Left lung (tissue), 4 donors: ENCODE measurements at regions not wholly inside any gene's neighbourhood (a gene's known extent, or its start where the extent isn't known, plus 50 kb on each side); places are given as distances from the start of the nearest gene placed in this dataset.
A peak's percentile ranks its signal among the peaks of the same experiment; 100 is the strongest.

ENCODE experiments used
- ATAC-seq: fragments of 200-7000 bp; cut with Tn5 transposase; one replicate; pipeline ENCODE4 v1.9.1; 2020; ENCODE audit warnings: moderate library complexity
- DNase-seq, 4 donors: peaks; one replicate each; pipeline ENCODE4 v3.0.0-alpha.2; 2013 to 2020
- H3K27ac ChIP-seq, 2 donors: fragments of 200-600 bp; sonication (generic) in 1 of 2; one replicate each; pipeline versions ENCODE4 v1.5.0 to v1.8.0; 2020 to 2021
- H3K27me3 ChIP-seq, 2 donors: fragments of 200-600 bp; sonication (generic) in 1 of 2; one replicate each; pipeline versions ENCODE4 v1.5.0 to v1.8.0; 2020 to 2021
- H3K36me3 ChIP-seq, 2 donors: fragments of 200-600 bp; sonication (generic) in 1 of 2; one replicate each; pipeline versions ENCODE4 v1.5.0 to v1.8.0; 2020 to 2021
- H3K4me1 ChIP-seq, 2 donors: fragments of 200-600 bp; one replicate each; pipeline ENCODE4 v1.8.0; 2021
- H3K4me3 ChIP-seq, 2 donors: fragments of 200-600 bp; sonication (generic) in 1 of 2; one replicate each; pipeline versions ENCODE4 v1.5.0 to v1.8.0; 2020 to 2021; ENCODE audit warnings: mild to moderate bottlenecking in 1 of 2
- H3K9me3 ChIP-seq, 2 donors: fragments of 200-600 bp; sonication (generic) in 1 of 2; one replicate each; pipeline versions ENCODE4 v1.5.0 to v1.8.0; 2020 to 2021
- intact Hi-C, 2 donors: fragments of 100-400 bp; cut with DNase I; formaldehyde crosslinking; loops; one replicate each; pipeline versions ENCODE4 v1.11.2 to v1.14.2; 2022
- TF ChIP-seq, protein P1 (sequence below), 2 donors: fragments of 200-600 bp; sonication (generic) in 1 of 2; IDR thresholded peaks; one replicate each; pipeline versions ENCODE4 v1.5.0 to v1.8.0; 2021; ENCODE audit warnings: antibody characterized with exemption in 2 of 2
- donor health status: DM: no; HTN: yes; CAD: no.
- donor health status: DM: no; HTN: no; CAD: no.

DNA sequence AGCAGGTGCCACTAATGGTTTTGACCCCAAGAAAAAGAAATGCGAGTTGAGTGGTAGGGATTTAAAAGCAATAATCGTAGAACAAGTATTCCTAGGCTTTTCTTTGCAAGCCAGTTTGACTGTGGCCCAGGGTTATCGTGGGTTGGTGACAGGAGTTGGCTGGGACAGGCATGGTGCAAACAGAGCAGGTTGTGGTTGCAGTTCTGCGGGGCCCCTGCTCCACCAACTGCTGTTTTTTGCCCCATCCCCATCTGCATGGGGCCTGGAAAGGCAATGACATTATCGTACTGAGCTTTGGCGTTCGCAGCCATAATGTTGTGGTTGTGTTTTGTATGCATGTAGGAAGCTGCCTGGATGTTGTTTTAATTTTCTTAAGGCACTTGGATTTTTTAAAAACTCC lies 274.0 kb downstream of the TSN start:
- ATAC-seq = no peak
- TF ChIP-seq, protein P1, sequence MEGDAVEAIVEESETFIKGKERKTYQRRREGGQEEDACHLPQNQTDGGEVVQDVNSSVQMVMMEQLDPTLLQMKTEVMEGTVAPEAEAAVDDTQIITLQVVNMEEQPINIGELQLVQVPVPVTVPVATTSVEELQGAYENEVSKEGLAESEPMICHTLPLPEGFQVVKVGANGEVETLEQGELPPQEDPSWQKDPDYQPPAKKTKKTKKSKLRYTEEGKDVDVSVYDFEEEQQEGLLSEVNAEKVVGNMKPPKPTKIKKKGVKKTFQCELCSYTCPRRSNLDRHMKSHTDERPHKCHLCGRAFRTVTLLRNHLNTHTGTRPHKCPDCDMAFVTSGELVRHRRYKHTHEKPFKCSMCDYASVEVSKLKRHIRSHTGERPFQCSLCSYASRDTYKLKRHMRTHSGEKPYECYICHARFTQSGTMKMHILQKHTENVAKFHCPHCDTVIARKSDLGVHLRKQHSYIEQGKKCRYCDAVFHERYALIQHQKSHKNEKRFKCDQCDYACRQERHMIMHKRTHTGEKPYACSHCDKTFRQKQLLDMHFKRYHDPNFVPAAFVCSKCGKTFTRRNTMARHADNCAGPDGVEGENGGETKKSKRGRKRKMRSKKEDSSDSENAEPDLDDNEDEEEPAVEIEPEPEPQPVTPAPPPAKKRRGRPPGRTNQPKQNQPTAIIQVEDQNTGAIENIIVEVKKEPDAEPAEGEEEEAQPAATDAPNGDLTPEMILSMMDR (IDR thresholded peaks at IDR 0.05) = no peak
- intact Hi-C loops = no loop called here
- DNase-seq = no peak
- Histone ChIP-seq H3K4me1 (peaks cover 0 to 8% of the 10 kb centered on the region in 2 donors), H3K4me3 (no peak overlapping the region), H3K27me3 (peaks cover 0 to 5% of the 10 kb centered on the region in 2 donors), H3K27ac (no peak overlapping the region), H3K36me3 (no peaks in the 10 kb centered on the region), H3K9me3 (no peaks in the 10 kb centered on the region)

DNA sequence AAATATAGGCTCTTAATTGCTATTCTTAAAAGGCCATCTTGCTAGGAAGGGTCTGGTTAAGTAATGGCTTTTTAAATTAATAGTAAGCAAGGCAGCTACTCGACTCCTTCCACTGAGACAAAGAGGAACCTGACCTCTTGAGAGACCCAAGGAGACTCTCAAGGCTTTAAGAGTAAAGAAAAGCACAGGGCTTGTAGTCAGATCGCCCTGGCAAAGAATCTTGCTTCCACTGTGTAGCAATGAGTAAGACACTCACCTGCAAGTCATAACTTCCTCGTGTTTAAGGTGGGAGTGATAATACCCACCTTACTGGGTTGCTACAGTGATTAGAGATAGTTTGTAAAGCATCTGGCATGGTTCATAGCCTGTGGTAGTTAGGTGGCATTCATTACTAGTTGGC lies 274.5 kb downstream of the TSN start:
- Histone ChIP-seq H3K27me3 (peaks cover 0 to 5% of the 10 kb centered on the region in 2 donors), H3K36me3 (no peaks in the 10 kb centered on the region), H3K9me3 (no peaks in the 10 kb centered on the region), H3K4me3 (no peak overlapping the region), H3K4me1 (peaks cover 0 to 8% of the 10 kb centered on the region in 2 donors), H3K27ac (no peak overlapping the region)
- ATAC-seq (peak; percentile 88), DNase-seq (no peak)
- intact Hi-C loops = no loop called here
- TF ChIP-seq, protein P1 (IDR thresholded peaks at IDR 0.05) = no peak

DNA sequence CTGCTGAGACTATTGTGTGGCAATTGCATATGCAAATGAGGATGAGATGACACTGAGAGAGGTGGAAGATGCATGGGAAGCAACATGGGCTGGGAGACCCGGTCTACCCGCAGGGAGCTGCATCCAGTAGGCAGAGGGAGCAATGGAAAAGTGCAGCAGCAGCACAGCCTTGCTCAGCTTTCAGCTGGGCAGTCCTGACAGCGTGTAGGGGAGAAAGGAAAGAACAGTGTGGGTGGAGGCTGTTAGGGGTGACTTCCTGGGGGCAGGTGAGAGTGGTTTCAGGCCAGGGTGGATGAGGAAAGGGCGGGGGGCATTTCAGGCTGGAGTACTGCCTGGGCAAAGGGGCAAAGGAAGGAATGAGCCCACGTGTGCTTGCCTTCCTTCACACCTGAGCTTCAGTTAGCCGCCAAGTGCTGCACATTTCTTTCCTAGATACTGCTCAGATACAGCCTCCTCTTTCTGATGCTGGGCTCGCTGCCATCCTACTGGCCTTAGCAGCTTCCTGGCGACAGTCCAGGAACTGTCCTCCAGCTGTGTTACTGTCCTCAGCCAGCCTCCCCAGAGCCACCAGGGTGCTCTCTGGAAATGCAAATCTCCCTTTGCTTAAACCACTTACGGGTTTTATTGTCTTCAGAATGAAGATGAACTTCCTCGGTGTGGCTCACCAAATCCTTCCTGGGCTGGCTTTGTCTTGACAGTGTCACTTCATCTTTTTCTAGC lies 276.3 kb downstream of the TSN start:
- peaks cover 0 to 8% of the 10 kb centered on the region in 2 donors for H3K4me1 ChIP-seq
- H3K36me3 ChIP-seq = no peaks in the 10 kb centered on the region
- no peak overlapping the region for H3K27ac ChIP-seq
- ATAC-seq (no peak), DNase-seq (peak in 1 of 4 donors; percentile 57)
- TF ChIP-seq, protein P1 (IDR thresholded peaks at IDR 0.05) = no peak
- H3K9me3 ChIP-seq = no peaks in the 10 kb centered on the region
- H3K4me3 ChIP-seq = no peak overlapping the region
- intact Hi-C loops = no loop called here
- peaks cover 0 to 5% of the 10 kb centered on the region in 2 donors for H3K27me3 ChIP-seq

DNA sequence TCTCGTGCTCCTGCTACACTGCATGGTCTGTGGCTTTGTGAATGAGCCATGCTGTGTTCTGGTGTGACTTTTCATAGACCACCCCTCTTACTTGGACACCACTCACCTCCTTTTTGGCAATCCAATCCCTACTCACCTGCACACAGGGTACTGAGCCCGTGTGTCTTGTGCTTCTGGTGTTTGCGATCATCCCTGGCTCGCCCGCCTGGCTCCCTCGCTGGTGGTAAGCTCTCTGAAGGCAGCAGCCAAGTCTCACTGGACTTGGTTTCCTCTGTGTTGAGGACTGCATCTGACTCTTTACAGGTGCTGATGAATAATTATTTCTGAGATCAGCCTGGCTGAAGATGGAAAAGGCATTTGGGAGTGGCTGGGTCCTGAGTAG lies 276.8 kb downstream of the TSN start:
- intact Hi-C loops = no loop called here
- no peak for DNase-seq

DNA sequence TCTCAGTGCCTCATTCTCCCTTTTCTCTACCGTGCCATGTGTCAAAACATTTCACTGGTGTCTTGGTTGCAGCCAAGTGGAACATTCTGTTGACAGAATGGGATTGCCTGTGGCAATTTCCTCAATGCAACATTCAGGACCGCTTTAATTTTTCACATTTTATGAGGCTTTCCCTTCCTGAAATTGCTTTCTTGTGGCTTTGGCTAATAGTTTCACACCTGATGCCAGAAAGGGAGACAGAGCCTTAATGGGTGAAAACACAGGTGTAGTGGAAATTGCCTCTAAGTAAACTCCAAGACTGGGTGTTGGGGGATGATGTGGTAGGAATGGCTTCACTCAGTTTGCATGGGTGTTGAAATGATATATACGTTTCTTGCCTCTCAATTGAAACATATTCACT lies 278.3 kb downstream of the TSN start:
- intact Hi-C loops = no loop called here
- TF ChIP-seq, protein P1 (IDR thresholded peaks at IDR 0.05) = no peak

More for the DNA sequence above, 276.8 kb downstream of the TSN start:
- TF ChIP-seq, protein P1 (IDR thresholded peaks at IDR 0.05) = no peak
- no peak overlapping the region for H3K4me3 ChIP-seq
- H3K9me3 ChIP-seq = no peaks in the 10 kb centered on the region
- no peak for ATAC-seq
- peaks cover 0 to 8% of the 10 kb centered on the region in 2 donors for H3K4me1 ChIP-seq
- H3K27ac ChIP-seq = no peak overlapping the region
- peaks cover 0 to 5% of the 10 kb centered on the region in 2 donors for H3K27me3 ChIP-seq
- H3K36me3 ChIP-seq = no peaks in the 10 kb centered on the region

More for the DNA sequence above, 278.3 kb downstream of the TSN start:
- peaks cover 0 to 8% of the 10 kb centered on the region in 2 donors for H3K4me1 ChIP-seq
- DNase-seq (no peak), ATAC-seq (no peak)
- no peak overlapping the region for H3K4me3 ChIP-seq
- H3K9me3 ChIP-seq = peaks cover 0 to under 1% of the 10 kb centered on the region in 2 donors
- no peaks in the 10 kb centered on the region for H3K36me3 ChIP-seq
- H3K27ac ChIP-seq = no peak overlapping the region
- H3K27me3 ChIP-seq = peaks cover 0 to 5% of the 10 kb centered on the region in 2 donors
